GM18907 (cell line): ENCODE measurements at regions not wholly inside any gene's neighbourhood (a gene's known extent, or its start where the extent isn't known, plus 50 kb on each side); places are given as distances from the start of the nearest gene placed in this dataset.

Experiments
- ATAC-seq: cut with Tn5 transposase; IDR thresholded peaks from one replicate; pipeline ENCODE4 v1.9.1; 2021; ENCODE audit warnings: mild to moderate bottlenecking, moderate library complexity; ENCODE audit not compliant: unreplicated experiment

- no peak for ATAC-seq
Measured at GRCh38 chr13:104779311-104779993, 1713.2 kb upstream of the SLC10A2 start.

- no peak for ATAC-seq
Measured at GRCh38 chr13:104773775-104774174, 1707.6 kb upstream of the SLC10A2 start.

GRCh38 chr13:104769545-104769944 lies 1703.3 kb upstream of the SLC10A2 start:
- no peak for ATAC-seq

- ATAC-seq = no peak
Measured at GRCh38 chr13:104766319-104766718, 1700.1 kb upstream of the SLC10A2 start.

- ATAC-seq = no peak
Measured at GRCh38 chr13:104764600-104764999, 1698.4 kb upstream of the SLC10A2 start.

GRCh38 chr13:104759069-104759468 lies 1692.9 kb upstream of the SLC10A2 start:
- ATAC-seq = no peak

GRCh38 chr13:104757712-104758111 lies 1691.5 kb upstream of the SLC10A2 start:
- no peak for ATAC-seq

GRCh38 chr13:104750377-104750776 lies 1684.2 kb upstream of the SLC10A2 start:
- ATAC-seq = no peak

- no peak for ATAC-seq
Measured at GRCh38 chr13:104740641-104741222, 1674.5 kb upstream of the SLC10A2 start.

- no peak for ATAC-seq
Measured at GRCh38 chr13:104737713-104738112, 1671.5 kb upstream of the SLC10A2 start.

GRCh38 chr13:104733427-104733826 lies 1667.2 kb upstream of the SLC10A2 start:
- ATAC-seq = no peak

GRCh38 chr13:104715111-104715510 lies 1648.9 kb upstream of the SLC10A2 start:
- no peak for ATAC-seq

- no peak for ATAC-seq
Measured at GRCh38 chr13:104705031-104705750, 1639.0 kb upstream of the SLC10A2 start.

GRCh38 chr13:104701591-104701990 lies 1635.4 kb upstream of the SLC10A2 start:
- ATAC-seq = no peak

GRCh38 chr13:104694397-104694796 lies 1628.2 kb upstream of the SLC10A2 start:
- no peak for ATAC-seq

- no peak for ATAC-seq
Measured at GRCh38 chr13:104693126-104693525, 1626.9 kb upstream of the SLC10A2 start.

GRCh38 chr13:104691767-104692467 lies 1625.7 kb upstream of the SLC10A2 start:
- ATAC-seq = no peak

- no peak for ATAC-seq
Measured at GRCh38 chr13:104686484-104686883, 1620.3 kb upstream of the SLC10A2 start.

- ATAC-seq = no peak
Measured at GRCh38 chr13:104683789-104684188, 1617.6 kb upstream of the SLC10A2 start.

- no peak for ATAC-seq
Measured at GRCh38 chr13:104678161-104678560, 1611.9 kb upstream of the SLC10A2 start.

- no peak for ATAC-seq
Measured at GRCh38 chr13:104671901-104672300, 1605.7 kb upstream of the SLC10A2 start.

- ATAC-seq = no peak
Measured at GRCh38 chr13:104657196-104657595, 1591.0 kb upstream of the SLC10A2 start.
